ENCODE measurements at regions not wholly inside any gene's neighbourhood (a gene's known extent, or its start where the extent isn't known, plus 50 kb on each side); places are given as distances from the start of the nearest gene placed in this dataset.
"Not testable (repeated sequence)": the region's sequence is repeated elsewhere in the genome, so short reads cannot be mapped to it uniquely, and the experiment has no call there.

DNA sequence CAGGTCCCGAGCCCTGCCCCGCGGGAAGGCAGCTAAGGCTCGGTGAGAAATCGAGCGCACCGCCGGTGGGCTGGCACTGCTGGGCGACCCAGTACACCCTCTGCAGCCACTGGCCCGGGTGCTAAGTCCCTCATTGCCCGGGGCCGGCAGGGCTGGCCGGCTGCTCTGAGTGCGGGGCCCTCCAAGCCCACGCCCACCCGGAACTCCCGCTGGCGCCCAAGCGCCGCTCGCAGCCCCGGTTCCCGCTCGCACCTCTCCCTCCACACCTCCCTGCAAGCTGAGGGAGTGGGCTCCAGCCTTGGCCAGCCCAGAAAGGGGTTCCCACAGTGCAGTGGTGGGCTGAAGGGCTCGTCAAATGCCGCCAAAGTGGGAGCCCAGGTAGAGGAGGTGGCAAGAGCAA lies 63.2 kb upstream of the IER3 start:
- DNase-seq (ENCODE audit: extremely low read depth, low read depth), result not testable (repeated sequence)

DNA sequence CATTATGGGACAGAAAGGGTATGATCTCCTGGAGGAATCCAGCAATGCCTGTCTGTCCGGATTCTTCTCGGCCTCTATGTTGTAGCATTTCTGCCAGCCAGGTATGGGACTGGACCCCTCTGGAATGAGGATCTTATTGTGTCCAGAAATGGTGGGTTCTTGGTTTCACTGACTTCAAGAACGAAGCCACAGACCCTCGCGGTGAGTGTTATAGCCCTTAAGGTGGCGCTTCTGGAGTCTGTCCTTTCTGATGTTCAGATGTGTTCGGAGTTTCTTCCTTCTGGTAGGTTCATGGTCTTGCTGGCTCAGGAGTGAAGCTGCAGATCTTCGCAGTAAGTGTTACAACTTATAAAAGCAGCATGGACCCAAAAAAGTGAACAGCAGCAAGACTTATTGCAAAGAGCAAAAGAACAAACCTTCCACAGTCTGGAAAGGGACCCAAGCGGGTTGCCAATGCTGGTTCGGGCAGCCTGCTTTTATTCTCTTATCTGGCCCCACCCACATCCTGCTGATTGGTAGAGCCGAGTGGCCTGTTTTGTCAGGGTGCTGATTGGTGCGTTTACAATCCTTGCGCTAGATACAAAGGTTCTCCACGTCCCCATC lies 62.3 kb upstream of the IER3 start:
- no peak for DNase-seq (ENCODE audit: extremely low read depth, low read depth)

DNA sequence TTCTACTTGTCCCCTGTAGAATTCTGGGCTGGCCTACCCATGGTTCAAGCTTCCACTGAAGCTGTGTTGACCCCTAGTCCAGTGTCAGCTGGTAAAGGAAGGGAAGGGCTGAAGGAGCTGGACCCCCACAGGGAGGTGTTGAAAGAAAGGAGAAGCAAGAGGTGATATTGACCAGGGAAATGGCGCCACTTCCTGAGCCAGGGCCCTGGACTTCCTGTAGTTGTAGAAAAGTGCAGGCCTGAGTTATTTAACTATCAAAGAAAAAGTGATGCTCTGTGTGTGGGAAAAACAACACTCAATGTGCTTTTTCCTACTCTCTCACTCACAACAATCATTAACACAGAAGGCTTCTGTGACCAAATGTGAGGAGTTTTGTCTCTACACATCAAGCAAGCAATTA lies 60.0 kb upstream of the IER3 start:
- no peak for DNase-seq (ENCODE audit: extremely low read depth, low read depth)

DNA sequence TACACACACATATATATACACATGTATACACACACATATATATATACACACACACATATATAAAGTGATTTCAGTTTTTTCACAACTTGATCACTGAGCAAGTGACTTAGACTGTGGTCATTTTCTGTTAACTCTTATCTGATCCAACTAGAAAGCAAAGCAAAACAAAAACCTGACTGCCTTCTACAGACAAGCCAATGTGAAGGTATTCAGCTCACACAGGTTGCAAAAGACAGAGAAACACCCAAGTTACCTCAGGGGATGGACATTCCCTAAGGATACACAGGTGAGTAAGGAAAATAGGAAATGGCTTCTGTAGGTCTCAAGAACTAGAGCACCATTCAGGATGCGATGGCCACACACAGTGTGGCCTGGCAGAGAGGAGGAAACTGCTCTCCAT lies 58.4 kb upstream of the IER3 start:
- no peak for DNase-seq (ENCODE audit: extremely low read depth, low read depth)

DNA sequence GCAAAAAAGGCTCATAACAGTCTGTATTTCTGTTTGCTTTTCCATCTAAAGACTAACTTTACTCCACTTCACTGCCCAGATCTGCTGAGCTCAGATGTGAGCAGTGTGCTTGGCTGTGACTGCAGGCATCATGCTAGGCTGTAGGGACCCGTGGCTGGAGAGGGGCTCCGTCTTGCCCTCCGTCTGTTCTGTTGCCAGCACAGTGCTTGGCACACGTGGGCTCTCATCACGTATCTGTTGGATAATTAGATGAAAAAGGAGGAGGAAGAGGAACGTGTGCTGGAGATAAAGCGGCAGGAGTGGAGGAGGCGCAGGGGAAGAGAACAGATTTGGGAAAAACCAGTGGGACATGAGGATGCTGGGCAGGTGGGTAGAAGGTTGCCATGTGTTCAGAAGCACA lies 57.6 kb upstream of the IER3 start:
- DNase-seq (ENCODE audit: extremely low read depth, low read depth), result no peak

DNA sequence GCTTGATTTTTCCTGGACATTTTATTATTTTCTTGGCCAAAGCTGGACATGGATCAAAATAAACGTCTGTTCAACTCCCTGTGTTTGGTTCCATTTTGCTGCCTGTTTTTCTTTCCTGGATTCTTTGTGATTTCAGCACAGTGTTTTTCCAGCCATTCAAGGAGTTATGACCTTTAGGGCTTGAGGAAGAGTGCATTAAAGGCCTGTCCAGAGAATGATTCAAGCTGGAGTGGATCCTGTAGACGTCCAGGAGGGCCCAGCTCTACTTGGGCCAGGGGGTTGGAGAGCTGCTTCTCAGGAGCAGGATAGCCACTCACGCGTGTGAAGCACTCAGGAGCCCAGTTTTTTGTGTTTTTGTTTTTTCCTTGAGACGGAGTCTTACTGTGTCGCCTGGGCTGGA lies 56.5 kb upstream of the IER3 start:
- no peak for DNase-seq (ENCODE audit: extremely low read depth, low read depth)

DNA sequence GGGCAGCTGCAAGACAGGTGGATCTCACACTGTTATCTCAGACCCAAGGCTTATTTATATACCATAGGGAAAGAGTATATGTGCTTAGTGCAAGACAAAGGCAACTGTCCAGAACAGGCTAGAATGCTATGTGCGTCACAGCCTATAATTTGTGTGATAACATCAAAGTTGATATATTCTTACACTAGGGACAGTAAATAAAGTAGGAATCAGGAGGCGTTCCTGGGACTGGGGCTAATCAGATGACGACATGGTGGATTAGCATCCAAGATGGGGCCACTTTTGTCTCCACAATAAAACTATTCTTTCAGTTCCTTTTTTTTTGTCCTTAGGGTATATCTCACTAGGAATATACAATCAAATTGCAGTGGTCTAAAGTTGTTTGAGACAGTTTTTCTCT lies 54.9 kb upstream of the IER3 start:
- DNase-seq (ENCODE audit: extremely low read depth, low read depth), result no peak

DNA sequence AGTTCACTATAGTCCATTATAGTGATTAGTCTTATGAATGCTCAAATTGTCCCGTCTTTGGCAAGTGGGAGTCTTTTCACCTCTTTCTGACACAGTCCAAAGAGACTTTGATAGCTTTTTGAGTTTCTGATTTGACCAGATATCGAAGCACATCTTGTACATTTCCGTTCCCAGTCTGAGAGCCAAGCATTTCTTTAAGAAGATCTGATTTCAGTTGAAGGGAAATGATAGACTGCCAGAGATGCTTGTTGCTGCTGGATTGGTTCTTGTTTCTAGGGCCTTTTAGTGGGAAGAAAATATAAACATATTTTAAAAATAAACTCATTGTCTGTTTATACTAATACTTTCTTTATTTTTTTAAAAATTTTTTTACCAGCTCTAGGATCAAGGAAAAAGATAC lies 54.1 kb upstream of the IER3 start:
- DNase-seq (ENCODE audit: extremely low read depth, low read depth), result no peak

DNA sequence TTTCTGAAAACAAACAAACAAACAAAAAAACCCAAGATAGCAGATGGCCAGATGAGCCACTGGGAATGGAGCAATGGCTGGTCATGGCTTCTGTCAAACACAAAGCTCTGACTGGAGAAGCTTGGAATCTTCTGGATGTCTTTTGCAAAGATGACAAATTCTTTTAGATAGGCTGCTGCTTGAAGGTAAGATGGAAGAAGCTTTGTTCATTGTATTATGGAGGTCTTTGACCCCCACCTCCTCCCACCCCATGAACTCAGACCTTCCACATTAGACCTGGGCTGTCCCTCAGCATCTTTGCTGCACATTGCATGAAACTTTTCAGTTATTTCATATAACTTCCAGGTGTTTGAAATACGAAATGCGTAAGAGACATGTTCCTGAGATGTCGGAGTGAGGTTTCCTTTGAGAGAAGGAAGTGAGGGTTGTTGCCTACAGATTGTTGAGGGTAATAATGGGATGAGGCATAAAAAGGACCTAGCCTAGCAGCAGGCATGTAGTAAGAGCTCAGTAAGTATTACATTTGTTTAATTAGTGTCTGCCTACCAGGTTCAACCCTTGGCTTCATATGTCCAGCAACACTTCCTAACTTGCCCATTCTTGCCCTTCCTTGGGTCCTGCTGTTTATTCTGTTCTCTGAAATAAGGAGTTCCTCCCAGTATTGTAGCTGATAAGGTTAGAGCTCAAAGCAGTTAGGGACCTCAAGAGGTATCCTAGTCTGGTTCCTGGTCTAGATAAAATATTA lies 51.4 kb upstream of the IER3 start:
- no peak for DNase-seq (ENCODE audit: extremely low read depth, low read depth)
